Astrocyte of the cerebellum (primary cell): ENCODE measurements at regions not wholly inside any gene's neighbourhood (a gene's known extent, or its start where the extent isn't known, plus 50 kb on each side); places are given as distances from the start of the nearest gene placed in this dataset.
"Not testable (repeated sequence)": the region's sequence is repeated elsewhere in the genome, so short reads cannot be mapped to it uniquely, and the experiment has no call there.

Source experiments
- DNase-seq: peaks from one replicate; pipeline ENCODE4 v3.0.0-alpha.2; 2011; ENCODE audit warnings: low read depth
- H3K4me3 ChIP-seq: 2 replicates; pipeline ENCODE4 v1.5.1; 2011; ENCODE audit warnings: mild to moderate bottlenecking, low read depth, low read length, moderate library complexity
- CTCF ChIP-seq: IDR thresholded peaks from 2 replicates; pipeline ENCODE4 v1.5.1; 2012; ENCODE audit warnings: low read length, low read depth, moderate library complexity, mild to moderate bottlenecking; ENCODE audit errors: missing control alignments
- in situ Hi-C: cut with HindIII; loops from 2 replicates; pipeline ENCODE4 v1.10.0; 2017; ENCODE audit warnings: low sequenced_read_pairs

- in situ Hi-C loops: no loop called here
- TF ChIP-seq CTCF: no peak
- no peak overlapping the region for H3K4me3 ChIP-seq
- DNase-seq: no peak
Observed at GRCh38 chr2:129803032-129803431, 176.4 kb upstream of the RAB6C start.

DNA sequence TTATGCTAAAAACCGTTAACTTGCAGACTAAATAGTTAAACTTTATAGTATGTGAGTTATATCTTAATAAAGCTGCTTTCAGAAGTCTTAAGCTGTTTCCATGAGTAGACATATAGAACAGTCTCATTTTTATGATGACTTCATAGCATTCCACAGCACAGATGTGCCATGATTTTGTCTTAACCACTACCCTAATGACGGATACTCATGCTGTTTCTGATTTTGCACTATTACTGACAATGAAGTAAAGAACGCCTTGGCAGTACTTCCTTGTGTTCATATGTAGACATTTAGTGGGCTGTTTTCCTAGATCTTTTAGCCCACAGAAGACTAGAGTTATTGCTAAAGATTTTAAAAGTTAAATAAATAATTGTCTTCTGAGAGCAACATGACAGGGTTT lies 175.6 kb upstream of the RAB6C start:
- no peak for DNase-seq
- no peak overlapping the region for H3K4me3 ChIP-seq
- no peak for TF ChIP-seq CTCF
- in situ Hi-C loops: no loop called here

- TF ChIP-seq CTCF: no peak
- H3K4me3 ChIP-seq: no peak overlapping the region
- no peak for DNase-seq
- in situ Hi-C loops: no loop called here
Observed at GRCh38 chr2:129805899-129806298, 173.6 kb upstream of the RAB6C start.

DNA sequence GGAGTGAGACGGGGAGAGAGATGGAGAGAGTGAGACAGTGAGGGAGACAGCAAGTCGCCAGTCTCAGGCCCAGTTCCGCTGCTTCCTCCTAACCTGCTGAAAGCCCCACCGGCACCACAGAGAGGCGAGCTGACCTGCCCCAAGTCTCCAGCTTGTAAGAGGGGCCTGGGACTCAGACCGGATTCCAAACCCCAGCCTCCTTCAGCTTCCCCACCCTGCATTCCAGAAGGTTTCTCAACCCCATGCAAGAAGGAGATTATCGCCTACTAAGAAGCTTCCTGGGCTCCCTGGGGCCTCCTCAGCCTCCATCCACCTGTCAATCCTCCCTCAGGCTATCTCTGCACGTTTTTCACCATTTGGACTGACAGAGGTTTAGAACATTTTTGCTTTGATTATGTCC lies 173.1 kb upstream of the RAB6C start:
- in situ Hi-C loops: no loop called here
- DNase-seq: no peak
- no peak for TF ChIP-seq CTCF

DNA sequence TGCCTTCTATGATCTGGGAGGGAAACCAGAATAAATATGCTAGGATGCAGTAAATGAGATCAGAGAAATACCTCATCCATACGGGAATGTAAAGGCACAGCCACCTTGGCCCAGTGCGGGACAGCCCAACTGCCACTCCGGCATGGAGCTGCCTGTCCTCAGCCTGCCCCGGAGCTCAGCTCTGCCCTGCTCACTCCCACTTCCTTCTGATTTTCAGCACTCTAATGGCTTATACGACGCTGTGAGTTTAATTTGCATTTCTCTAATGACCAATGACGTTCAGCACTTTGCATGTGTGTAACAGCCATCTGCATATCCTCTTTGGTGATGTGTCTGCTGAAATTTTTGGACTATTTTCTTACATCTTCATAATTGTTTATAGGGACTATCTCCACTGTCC lies 172.5 kb upstream of the RAB6C start:
- TF ChIP-seq CTCF: no peak
- H3K4me3 ChIP-seq: no peak overlapping the region
- no peak for DNase-seq
- in situ Hi-C loops: no loop called here

More for the DNA sequence above, 173.1 kb upstream of the RAB6C start:
- H3K4me3 ChIP-seq: no peak overlapping the region

GRCh38 chr2:129807642-129808338 lies 171.7 kb upstream of the RAB6C start:
- DNase-seq, H3K4me3 ChIP-seq, in situ Hi-C loops: not testable (repeated sequence)

- H3K4me3 ChIP-seq: no peak overlapping the region
- TF ChIP-seq CTCF: no peak
- in situ Hi-C loops: no loop called here
- no peak for DNase-seq
Observed at GRCh38 chr2:129810521-129810920, 168.9 kb upstream of the RAB6C start.
